ENCODE measurements at regions not wholly inside any gene's neighbourhood (a gene's known extent, or its start where the extent isn't known, plus 50 kb on each side); places are given as distances from the start of the nearest gene placed in this dataset.

GRCh38 chr13:71033026-71033425 is 834.0 kb downstream of the DACH1 start:
- H3K4me3 ChIP-seq (ENCODE audit: low read depth, low read length) = no peak overlapping the region
- no peak for TF ChIP-seq CTCF (IDR thresholded peaks at IDR 0.05; ENCODE audit: low read depth, low read length)
- no peak for DNase-seq (ENCODE audit: low read depth, low spot score)
- ChIA-PET POLR2A (no interaction called here), CTCF (no interaction called here)
- H3K27ac ChIP-seq (ENCODE audit: low read depth, low read length) = no peak overlapping the region
- H3K27me3 ChIP-seq (ENCODE audit: control insufficient read depth, insufficient read depth, low read length) = no peaks in the 10 kb centered on the region
- H3K9me3 ChIP-seq (ENCODE audit: control insufficient read depth, insufficient read depth, low read length) = peaks cover 14% of the 10 kb centered on the region

GRCh38 chr13:71030784-71031183 is 836.2 kb downstream of the DACH1 start:
- H3K9me3 ChIP-seq (ENCODE audit: control insufficient read depth, insufficient read depth, low read length) = peaks cover 19% of the 10 kb centered on the region
- ChIA-PET CTCF (no interaction called here), POLR2A (no interaction called here)
- no peak for TF ChIP-seq CTCF (IDR thresholded peaks at IDR 0.05; ENCODE audit: low read depth, low read length)
- H3K27ac ChIP-seq (ENCODE audit: low read depth, low read length) = no peak overlapping the region
- H3K4me3 ChIP-seq (ENCODE audit: low read depth, low read length) = no peak overlapping the region
- H3K27me3 ChIP-seq (ENCODE audit: control insufficient read depth, insufficient read depth, low read length) = no peaks in the 10 kb centered on the region
- DNase-seq (ENCODE audit: low read depth, low spot score) = no peak

GRCh38 chr13:71028884-71029283 is 838.1 kb downstream of the DACH1 start:
- no peak for TF ChIP-seq CTCF (IDR thresholded peaks at IDR 0.05; ENCODE audit: low read depth, low read length)
- CTCF ChIA-PET = no interaction called here
- H3K27me3 ChIP-seq (ENCODE audit: control insufficient read depth, insufficient read depth, low read length) = no peaks in the 10 kb centered on the region
- POLR2A ChIA-PET = no interaction called here
- DNase-seq (ENCODE audit: low read depth, low spot score) = no peak
- H3K9me3 ChIP-seq (ENCODE audit: control insufficient read depth, insufficient read depth, low read length) = peaks cover 17% of the 10 kb centered on the region
- no peak overlapping the region for H3K4me3 ChIP-seq (ENCODE audit: low read depth, low read length)
- no peak overlapping the region for H3K27ac ChIP-seq (ENCODE audit: low read depth, low read length)

- POLR2A ChIA-PET = no interaction called here
- no peak overlapping the region for H3K27ac ChIP-seq (ENCODE audit: low read depth, low read length)
- no peak for DNase-seq (ENCODE audit: low read depth, low spot score)
- no peak for TF ChIP-seq CTCF (IDR thresholded peaks at IDR 0.05; ENCODE audit: low read depth, low read length)
- no peaks in the 10 kb centered on the region for H3K27me3 ChIP-seq (ENCODE audit: control insufficient read depth, insufficient read depth, low read length)
- CTCF ChIA-PET = interaction anchor here (0.7 kb wide), 1 partner anchor 631 kb away, joined by 3 read pairs; no protein-coding TSS in a partner anchor
- H3K4me3 ChIP-seq (ENCODE audit: low read depth, low read length) = no peak overlapping the region
- peaks cover 6% of the 10 kb centered on the region; the same call in 1 of the 2 replicates for H3K9me3 ChIP-seq (ENCODE audit: control insufficient read depth, insufficient read depth, low read length)
Measured at GRCh38 chr13:71021825-71022422, 845.1 kb downstream of the DACH1 start.

- H3K27ac ChIP-seq (ENCODE audit: low read depth, low read length) = no peak overlapping the region
- H3K4me3 ChIP-seq (ENCODE audit: low read depth, low read length) = no peak overlapping the region
- DNase-seq (ENCODE audit: low read depth, low spot score) = no peak
- ChIA-PET POLR2A (no interaction called here), CTCF (no interaction called here)
- no peaks in the 10 kb centered on the region for H3K27me3 ChIP-seq (ENCODE audit: control insufficient read depth, insufficient read depth, low read length)
- TF ChIP-seq CTCF (IDR thresholded peaks at IDR 0.05; ENCODE audit: low read depth, low read length) = no peak
- H3K9me3 ChIP-seq (ENCODE audit: control insufficient read depth, insufficient read depth, low read length) = no peaks in the 10 kb centered on the region; the same call in 1 of the 2 replicates
Measured at GRCh38 chr13:71018995-71019394, 848.0 kb downstream of the DACH1 start.
